H1 (cell line): ENCODE measurements at regions not wholly inside any gene's neighbourhood (a gene's known extent, or its start where the extent isn't known, plus 50 kb on each side); places are given as distances from the start of the nearest gene placed in this dataset.

ENCODE experiments used
- CTCF ChIA-PET: fragments of 300-600 bp; sonication (Branson Sonifier 250); formaldehyde crosslinking; loops from one replicate; lab custom pipeline; 2021; ENCODE audit not compliant: partially characterized antibody; lab: Charles Lee
- POLR2A ChIA-PET: fragments of 300-600 bp; sonication (Branson Sonifier 250); formaldehyde crosslinking; loops from one replicate; lab custom pipeline; 2021; ENCODE audit warnings: inconsistent platforms; ENCODE audit not compliant: partially characterized antibody; lab: Charles Lee
- DNase-seq, 2 experiments: peaks; one replicate each; pipeline versions ENCODE4 v3.0.0 to v3.0.0-alpha.2; 2010 to 2022; ENCODE audit warnings: low spot score in 2 of 2, low read depth in 1 of 2, mixed read lengths in 1 of 2
- FAIRE-seq: peaks from 2 replicates; lab custom pipeline; 2011; peaks lifted over from hg19 to GRCh38; lab: Jason Lieb, UNC
- H2AFZ ChIP-seq: 2 replicates; pipeline ENCODE4 v1.8.1; 2012; ENCODE audit warnings: low read length, inconsistent platforms
- H2AK5ac ChIP-seq: 2 replicates; pipeline ENCODE4 v1.6.1; 2013; ENCODE audit warnings: low read depth, low read length
- H2BK120ac ChIP-seq: replicated peaks from 2 replicates; pipeline ENCODE3; 2013; ENCODE audit warnings: low read depth, low read length, inconsistent platforms
- H2BK12ac ChIP-seq: 2 replicates; pipeline ENCODE4 v1.6.1; 2013; ENCODE audit warnings: low read depth, low read length
- H2BK15ac ChIP-seq: 2 replicates; pipeline ENCODE4 v1.6.1; 2013; ENCODE audit warnings: low read length
- H2BK20ac ChIP-seq: 2 replicates; pipeline ENCODE4 v1.6.1; 2013; ENCODE audit warnings: low read length
- H2BK5ac ChIP-seq: 2 replicates; pipeline ENCODE4 v1.6.1; 2013; ENCODE audit warnings: low read depth, low read length
- H3K14ac ChIP-seq: 2 replicates; pipeline ENCODE4 v1.6.1; 2013; ENCODE audit warnings: inconsistent platforms; ENCODE audit not compliant: insufficient read length
- H3K18ac ChIP-seq: 2 replicates; pipeline ENCODE4 v1.6.1; 2013; ENCODE audit warnings: low read length; ENCODE audit errors: extremely low read depth
- H3K23ac ChIP-seq: 2 replicates; pipeline ENCODE4 v1.6.1; 2013; ENCODE audit warnings: inconsistent platforms; ENCODE audit not compliant: insufficient read length
- H3K23me2 ChIP-seq: 2 replicates; pipeline ENCODE4 v1.6.1; 2013; ENCODE audit warnings: low read depth, low read length
- H3K27ac ChIP-seq: 2 replicates; pipeline ENCODE4 v1.6.1; 2011; ENCODE audit warnings: low read depth, low read length, inconsistent platforms
- H3K27me3 ChIP-seq, 4 experiments: replicated peaks in 1 of 4; 1 replicate in 1 of 4; 2 replicates in 3 of 4; pipeline versions ENCODE4 v1.6.1 to v1.8.1; 2011 to 2013; ENCODE audit warnings: low read length in 3 of 4, mild to moderate bottlenecking in 3 of 4, inconsistent platforms in 2 of 4, mixed read lengths in 2 of 4, moderate library complexity in 1 of 4; ENCODE audit not compliant: control insufficient read depth in 3 of 4, insufficient read depth in 3 of 4; ENCODE audit errors: extremely low read depth in 1 of 4
- H3K36me3 ChIP-seq, 4 experiments: 2 replicates each; pipeline versions ENCODE4 v1.6.1 to v1.8.1; 2011 to 2013; ENCODE audit warnings: mild to moderate bottlenecking in 4 of 4, low read length in 3 of 4, moderate library complexity in 2 of 4, control low read depth in 1 of 4, inconsistent platforms in 1 of 4; ENCODE audit not compliant: insufficient read depth in 4 of 4, control insufficient read depth in 2 of 4
- H3K4ac ChIP-seq: replicated peaks from 2 replicates; pipeline ENCODE3; 2013; ENCODE audit warnings: low read length, low read depth, mixed read lengths, inconsistent platforms; ENCODE audit not compliant: insufficient read length
- H3K4me1 ChIP-seq, 4 experiments: replicated peaks in 1 of 4; 1 replicate in 1 of 4; 2 replicates in 3 of 4; pipeline versions ENCODE4 v1.6.1 to v1.8.1; 2011 to 2013; ENCODE audit warnings: low read length in 3 of 4, inconsistent platforms in 2 of 4, mixed read lengths in 1 of 4; ENCODE audit not compliant: insufficient read depth in 4 of 4, control insufficient read depth in 3 of 4
- H3K4me2 ChIP-seq, 2 experiments: 2 replicates each; pipeline versions ENCODE4 v1.6.1 to v1.8.1; 2011 to 2013; ENCODE audit warnings: low read depth in 2 of 2, low read length in 2 of 2, control low read depth in 1 of 2, inconsistent platforms in 1 of 2, mild to moderate bottlenecking in 1 of 2; ENCODE audit not compliant: insufficient read depth in 1 of 2
- H3K4me3 ChIP-seq, 4 experiments: fragments of 200-600, 300-600 bp in 1 of 4; sonication (generic), shearing (Covaris generic), sonication (Bioruptor Twin) in 1 of 4; 2 replicates each; pipeline versions ENCODE4 v1.5.1 to v1.8.1; 2011 to 2016; ENCODE audit warnings: low read length in 4 of 4, low read depth in 3 of 4, control low read depth in 2 of 4, inconsistent platforms in 2 of 4, mild to moderate bottlenecking in 2 of 4, mixed read lengths in 1 of 4, moderate library complexity in 1 of 4; ENCODE audit not compliant: insufficient read depth in 2 of 4; ENCODE audit errors: extremely low read depth in 1 of 4
- H3K56ac ChIP-seq: replicated peaks from 2 replicates; pipeline ENCODE3; 2013; ENCODE audit warnings: low read depth, mild to moderate bottlenecking, mixed read lengths, low read length, inconsistent platforms; ENCODE audit not compliant: insufficient read length
- H3K79me1 ChIP-seq: 2 replicates; pipeline ENCODE4 v1.6.1; 2013; ENCODE audit warnings: low read depth, low read length, control low read depth
- H3K79me2 ChIP-seq, 2 experiments: 2 replicates each; pipeline versions ENCODE4 v1.6.1 to v1.8.1; 2012 to 2013; ENCODE audit warnings: low read length in 2 of 2, mild to moderate bottlenecking in 2 of 2, inconsistent platforms in 1 of 2; ENCODE audit not compliant: insufficient read depth in 2 of 2, control insufficient read depth in 1 of 2
- H3K9ac ChIP-seq, 4 experiments: replicated peaks in 1 of 4; 1 replicate in 1 of 4; 2 replicates in 3 of 4; pipeline versions ENCODE4 v1.6.1 to v1.8.1; 2011 to 2013; ENCODE audit warnings: low read depth in 3 of 4, low read length in 3 of 4, control low read depth in 2 of 4, mild to moderate bottlenecking in 2 of 4, moderate library complexity in 2 of 4, inconsistent platforms in 1 of 4; ENCODE audit errors: extremely low read depth in 1 of 4
- H3K9me3 ChIP-seq, 2 experiments: 2 replicates each; pipeline versions ENCODE4 v1.6.1 to v1.8.1; 2012 to 2013; ENCODE audit warnings: mild to moderate bottlenecking in 2 of 2, moderate library complexity in 2 of 2, control low read depth in 1 of 2, inconsistent platforms in 1 of 2, low read depth in 1 of 2, low read length in 1 of 2, mixed read lengths in 1 of 2; ENCODE audit not compliant: insufficient read depth in 2 of 2
- H4K20me1 ChIP-seq, 2 experiments: replicated peaks in 1 of 2; 2 replicates each; pipeline versions ENCODE3 to v1.8.1; 2011 to 2013; ENCODE audit warnings: inconsistent platforms in 2 of 2, low read length in 2 of 2, mild to moderate bottlenecking in 1 of 2; ENCODE audit not compliant: insufficient read depth in 2 of 2, control insufficient read depth in 1 of 2
- H4K5ac ChIP-seq: 2 replicates; pipeline ENCODE4 v1.6.1; 2013; ENCODE audit warnings: low read length, low read depth, mixed read lengths, inconsistent platforms; ENCODE audit not compliant: insufficient read length
- H4K8ac ChIP-seq: 2 replicates; pipeline ENCODE4 v1.8.0; 2013; ENCODE audit warnings: mild to moderate bottlenecking, moderate library complexity, low read length, inconsistent platforms; ENCODE audit not compliant: insufficient read depth; ENCODE audit errors: extremely low read depth
- H4K91ac ChIP-seq: replicated peaks from 2 replicates; pipeline ENCODE3; 2013; ENCODE audit warnings: low read length, mixed read lengths, inconsistent platforms; ENCODE audit not compliant: insufficient read length
- CBX5 ChIP-seq: fragments of 300-800, 300-1000 bp; sonication (generic); IDR thresholded peaks from 2 replicates; pipeline ENCODE4 v1.7.1; 2016; ENCODE audit warnings: antibody characterized with exemption, low read length, low read depth
- CBX8 ChIP-seq: fragments of 300-800, 300-1000 bp; sonication (generic); IDR thresholded peaks from 2 replicates; pipeline ENCODE4 v1.7.1; 2016; ENCODE audit warnings: low read depth, low read length, borderline replicate concordance
- CEBPB ChIP-seq: IDR thresholded peaks from 2 replicates; pipeline ENCODE4 v1.6.1; 2012; ENCODE audit warnings: low read depth, low read length
- EP300 ChIP-seq, 2 experiments: IDR thresholded peaks; 1 replicate in 1 of 2; 2 replicates in 1 of 2; pipeline ENCODE4 v1.6.1; 2011 to 2012; ENCODE audit warnings: low read depth in 2 of 2, low read length in 2 of 2, mild to moderate bottlenecking in 2 of 2, borderline replicate concordance in 1 of 2, inconsistent platforms in 1 of 2, moderate library complexity in 1 of 2
- FOSL1 ChIP-seq: IDR thresholded peaks from 2 replicates; pipeline ENCODE4 v1.6.1; 2011; ENCODE audit warnings: mild to moderate bottlenecking, low read depth, low read length, moderate library complexity; ENCODE audit not compliant: insufficient read depth
- NRF1 ChIP-seq: IDR thresholded peaks from 2 replicates; pipeline ENCODE4 v1.6.1; 2011; ENCODE audit warnings: mild to moderate bottlenecking, low read depth, low read length, improper control_type of control experiment
- POLR2A ChIP-seq, 2 experiments: IDR thresholded peaks; 1 replicate in 1 of 2; 2 replicates in 1 of 2; pipeline ENCODE4 v1.6.1; 2011; ENCODE audit warnings: low read depth in 2 of 2, low read length in 2 of 2, mild to moderate bottlenecking in 2 of 2; ENCODE audit errors: control extremely low read depth in 1 of 2
- POLR2AphosphoS5 ChIP-seq: IDR thresholded peaks from 2 replicates; pipeline ENCODE4 v1.6.1; 2011; ENCODE audit warnings: low read depth, low read length
- SIN3A ChIP-seq, 2 experiments: IDR thresholded peaks in 1 of 2; conservative IDR thresholded peaks in 1 of 2; 2 replicates each; pipeline ENCODE4 v1.6.1; 2011 to 2012; ENCODE audit warnings: low read length in 2 of 2, improper control_type of control experiment in 1 of 2, low read depth in 1 of 2, mild to moderate bottlenecking in 1 of 2
- SIRT6 ChIP-seq: IDR thresholded peaks from one replicate; pipeline ENCODE4 v1.7.1; 2012; ENCODE audit warnings: low read length, inconsistent platforms
- SP4 ChIP-seq: IDR thresholded peaks from 2 replicates; pipeline ENCODE4 v1.6.1; 2012; ENCODE audit warnings: low read length, inconsistent platforms
- SRF ChIP-seq: IDR thresholded peaks from 2 replicates; pipeline ENCODE4 v1.6.1; 2011; ENCODE audit warnings: mild to moderate bottlenecking, low read depth, low read length, moderate library complexity
- SUZ12 ChIP-seq: fragments of 200-600 bp; sonication (generic); IDR thresholded peaks from 2 replicates; pipeline ENCODE4 v1.6.1; 2012; ENCODE audit warnings: mild to moderate bottlenecking, inconsistent platforms, low read length, moderate library complexity, mixed read lengths
- TBP ChIP-seq: IDR thresholded peaks from 2 replicates; pipeline ENCODE4 v1.6.1; 2011; ENCODE audit warnings: low read depth, low read length, improper control_type of control experiment
- TEAD4 ChIP-seq: IDR thresholded peaks from 2 replicates; pipeline ENCODE4 v1.6.1; 2012; ENCODE audit warnings: low read depth, low read length, inconsistent platforms, mixed read lengths
- YY1 ChIP-seq: IDR thresholded peaks from 2 replicates; pipeline ENCODE4 v1.6.1; 2011; ENCODE audit warnings: low read depth, mild to moderate bottlenecking, low read length
- WGBS, 2 experiments: shearing (Covaris generic) in 1 of 2; methylation state at CpG; one replicate each; pipeline versions ENCODE4 v1.1.6 to v1.1.7; 2013 to 2015; ENCODE audit warnings: low lambda C conversion rate in 2 of 2, mixed read lengths in 2 of 2, inconsistent platforms in 1 of 2, low coverage in 1 of 2, missing lambda C conversion rate in 1 of 2; ENCODE audit not compliant: insufficient replicate concordance in 2 of 2, insufficient coverage in 1 of 2, insufficient read length in 1 of 2; ENCODE audit errors: extremely low coverage in 1 of 2, missing lambda C conversion rate in 1 of 2; 5-methylcytosine and 5-hydroxymethylcytosine counted together

DNA sequence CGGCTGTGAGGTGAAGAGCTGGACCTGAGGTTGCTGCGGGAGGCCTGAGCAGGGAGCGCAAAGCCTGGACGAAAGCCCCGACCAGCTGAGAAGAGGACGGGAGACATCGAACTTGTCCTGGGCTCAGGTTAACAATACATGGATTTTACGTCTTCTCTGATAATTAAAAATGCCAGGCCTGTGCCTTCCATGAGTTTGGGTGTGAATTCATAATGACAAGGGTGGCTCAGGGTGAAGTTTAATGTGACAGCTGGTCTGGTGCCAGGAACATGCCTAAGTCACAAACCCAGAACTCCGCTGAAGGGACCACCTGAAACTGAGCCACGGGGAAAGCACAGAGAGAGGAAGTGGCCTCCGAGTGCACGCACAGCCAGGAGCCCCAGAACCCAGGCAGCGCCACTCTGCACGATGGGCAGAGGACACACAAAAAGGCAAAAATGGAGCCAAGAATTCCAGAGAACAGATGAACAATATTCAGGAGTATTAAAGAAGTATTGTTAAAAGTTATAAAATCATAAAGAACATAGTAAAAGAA lies 150.1 kb upstream of the RPS6KA2 start:
- no peaks in the 10 kb centered on the region for H3K27me3 ChIP-seq
- no peak overlapping the region for H3K18ac ChIP-seq
- no peak overlapping the region for H3K14ac ChIP-seq
- H2BK120ac ChIP-seq, result no peak overlapping the region
- no peak overlapping the region for H4K5ac ChIP-seq
- no peak overlapping the region for H2AFZ ChIP-seq
- H3K4ac ChIP-seq, result no peak overlapping the region
- no peak overlapping the region for H2BK20ac ChIP-seq
- H3K4me2 ChIP-seq, result no peak overlapping the region
- no peaks in the 10 kb centered on the region for H3K36me3 ChIP-seq
- no peaks in the 10 kb centered on the region for H3K79me2 ChIP-seq
- H3K9me3 ChIP-seq, result no peaks in the 10 kb centered on the region
- no peak overlapping the region for H2AK5ac ChIP-seq
- no peak overlapping the region for H3K27ac ChIP-seq
- ChIA-PET CTCF (interaction anchor here (0.8 to 8.6 kb wide), 4 partner anchors 11 to 328 kb away, joined by 3 to 75 read pairs (median 4); no protein-coding TSS in a partner anchor), POLR2A (no interaction called here)
- H4K8ac ChIP-seq, result no peak overlapping the region
- H3K9ac ChIP-seq, result no peak overlapping the region
- no peak overlapping the region for H3K56ac ChIP-seq
- H4K91ac ChIP-seq, result no peak overlapping the region
- H3K79me1 ChIP-seq, result no peaks in the 10 kb centered on the region; the same call in 1 of the 2 replicates
- 93% methylated on average over 14 of the region's 14 CpGs; no CpG with 5 or more reads in 1 of the 2 experiments for WGBS, 2 experiments
- no peak overlapping the region for H3K23ac ChIP-seq
- H2BK12ac ChIP-seq, result no peak overlapping the region
- H2BK5ac ChIP-seq, result no peak overlapping the region
- FAIRE-seq, result no peak
- H3K23me2 ChIP-seq, result no peaks in the 10 kb centered on the region
- no peak overlapping the region for H2BK15ac ChIP-seq
- no peaks in the 10 kb centered on the region for H4K20me1 ChIP-seq
- peak in 1 of 2 experiments; percentile 24 for DNase-seq
- H3K4me3 ChIP-seq, result no peak overlapping the region
- peaks cover 0 to 3% (median 1%) of the 10 kb centered on the region in 4 experiments; a peak in 1 of 7 replicates for H3K4me1 ChIP-seq
- TF ChIP-seq SIRT6, result no peak
- TF ChIP-seq SUZ12, result no peak
- no peak for TF ChIP-seq CBX5
- no peak for TF ChIP-seq CBX8
- TF ChIP-seq YY1, result no peak
- no peak for TF ChIP-seq TBP
- TF ChIP-seq SIN3A (conservative IDR thresholded peaks at IDR 0.05 in 1 of 2, IDR thresholded peaks at IDR 0.05 in 1 of 2; ENCODE audit: low read depth in 1 of 2, low read length in 2 of 2), result no peak
- TF ChIP-seq POLR2A (IDR thresholded peaks at IDR 0.05; ENCODE audit: control extremely low read depth in 1 of 2, low read depth in 2 of 2, low read length in 2 of 2), result no peak
- no peak for TF ChIP-seq EP300 (IDR thresholded peaks at IDR 0.05; ENCODE audit: borderline replicate concordance in 1 of 2, low read depth in 2 of 2, low read length in 2 of 2)
- TF ChIP-seq CEBPB, result no peak
- TF ChIP-seq NRF1, result no peak
- no peak for TF ChIP-seq TEAD4
- no peak for TF ChIP-seq FOSL1
- no peak for TF ChIP-seq SRF
- no peak for TF ChIP-seq POLR2AphosphoS5
- no peak for TF ChIP-seq SP4
